ENCODE measurements at regions not wholly inside any gene's neighbourhood (a gene's known extent, or its start where the extent isn't known, plus 50 kb on each side); places are given as distances from the start of the nearest gene placed in this dataset.

DNA sequence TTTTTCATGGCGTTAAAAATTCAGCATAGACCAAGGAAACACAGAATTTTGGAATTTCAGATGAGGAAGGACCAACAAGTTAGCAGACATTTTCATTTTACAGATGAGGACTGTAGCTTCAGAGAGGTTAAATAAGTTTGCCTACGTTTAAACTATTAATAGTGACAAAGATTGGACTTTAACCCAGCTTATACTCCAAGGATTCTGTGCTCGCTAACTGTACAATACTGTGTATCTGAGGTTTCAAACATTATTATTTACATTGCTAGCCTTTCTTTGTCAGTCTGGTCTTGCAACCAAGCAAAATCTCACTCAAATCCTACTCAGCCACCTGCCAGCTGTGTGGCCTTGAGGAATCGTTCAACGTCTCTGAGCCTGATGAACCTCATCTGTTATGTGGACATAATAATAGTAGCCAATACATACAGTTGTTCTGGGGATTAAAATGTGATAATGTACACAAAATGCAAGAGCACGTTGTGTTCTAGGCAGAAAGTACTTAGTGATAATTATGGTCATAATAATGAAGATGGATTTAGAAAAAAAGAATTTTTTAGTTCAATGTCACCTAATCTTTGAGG is 462.4 kb upstream of the TRIB2 start:
- no peak for DNase-seq (ENCODE audit: low read depth)

GRCh38 chr2:12256206-12256605 is 460.5 kb upstream of the TRIB2 start:
- DNase-seq (ENCODE audit: low read depth): no peak

DNA sequence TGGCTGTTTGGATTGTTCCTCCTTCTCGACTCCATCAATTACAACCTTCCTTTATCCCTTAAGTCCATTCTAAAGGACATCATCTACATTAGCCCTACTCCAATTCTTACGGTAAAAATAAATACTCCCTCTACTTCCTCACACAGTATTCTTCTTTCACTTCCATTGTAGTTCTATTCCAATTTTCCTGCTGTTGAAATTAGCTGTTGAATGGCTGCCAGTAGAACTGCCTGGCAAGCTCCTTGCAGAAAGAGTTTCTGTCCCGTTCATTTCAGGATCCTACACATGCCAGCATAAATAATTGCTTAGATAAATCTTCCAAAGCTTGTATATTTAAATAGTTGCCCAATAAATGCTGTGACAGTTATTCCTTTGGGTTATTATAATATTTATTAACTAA is 459.3 kb upstream of the TRIB2 start:
- no peak for DNase-seq (ENCODE audit: low read depth)

DNA sequence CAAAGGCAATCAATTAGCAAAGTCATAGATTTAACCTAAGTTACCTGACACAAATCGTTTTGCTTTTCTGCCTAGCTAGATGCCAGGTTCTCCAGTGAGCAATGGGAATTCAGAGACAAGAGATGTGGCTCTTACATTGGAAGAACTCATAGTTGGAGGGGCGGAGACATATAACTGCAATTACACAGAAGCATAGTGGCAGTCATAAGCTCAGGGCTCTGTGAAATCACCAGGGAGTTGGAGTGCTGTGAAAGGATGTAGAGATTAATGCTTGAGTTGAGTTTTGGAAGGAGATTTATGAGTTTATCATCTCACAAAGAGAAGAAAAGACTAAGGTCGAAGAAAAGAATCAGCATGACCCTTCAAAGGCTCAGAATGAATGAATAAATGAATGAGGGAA is 457.2 kb upstream of the TRIB2 start:
- DNase-seq (ENCODE audit: low read depth): no peak

GRCh38 chr2:12261986-12262680 is 454.6 kb upstream of the TRIB2 start:
- no peak for DNase-seq (ENCODE audit: low read depth)

DNA sequence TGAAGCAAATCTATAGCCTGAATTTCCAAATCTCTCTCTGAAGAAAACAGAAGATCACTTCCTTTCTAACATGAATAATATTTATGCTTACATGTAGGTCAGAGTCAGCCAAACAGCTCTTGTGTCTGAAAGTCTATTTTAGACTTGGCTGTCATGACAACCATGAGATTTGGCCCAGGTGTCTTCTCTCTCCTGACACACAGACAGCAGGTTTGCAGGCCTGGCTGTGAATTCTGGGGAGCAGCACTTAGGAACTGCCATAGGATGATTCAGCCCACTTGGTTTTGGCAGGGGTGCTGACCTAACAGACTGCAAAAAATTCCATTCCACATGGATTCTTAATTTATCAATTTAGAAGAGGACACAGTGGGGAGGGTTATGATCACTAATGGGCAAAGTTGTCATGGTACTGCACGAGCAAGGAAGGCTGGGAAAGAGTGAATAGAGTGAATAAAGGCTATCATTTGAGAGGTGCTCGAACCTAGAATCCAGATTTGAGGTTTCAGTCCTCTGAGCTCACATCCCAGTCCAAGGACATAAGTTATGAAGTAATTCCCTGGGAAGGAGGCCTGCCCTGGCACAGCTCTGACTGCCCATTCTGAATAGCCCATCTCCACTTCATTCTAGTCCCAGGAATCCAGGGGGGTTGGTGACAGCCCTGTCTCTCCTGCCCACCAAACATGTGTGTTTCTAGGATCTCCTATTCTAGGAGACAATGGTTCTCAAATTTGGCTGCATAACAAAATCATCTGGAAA is 453.9 kb upstream of the TRIB2 start:
- no peak for DNase-seq (ENCODE audit: low read depth)

GRCh38 chr2:12263730-12264129 is 453.0 kb upstream of the TRIB2 start:
- no peak for DNase-seq (ENCODE audit: low read depth)

DNA sequence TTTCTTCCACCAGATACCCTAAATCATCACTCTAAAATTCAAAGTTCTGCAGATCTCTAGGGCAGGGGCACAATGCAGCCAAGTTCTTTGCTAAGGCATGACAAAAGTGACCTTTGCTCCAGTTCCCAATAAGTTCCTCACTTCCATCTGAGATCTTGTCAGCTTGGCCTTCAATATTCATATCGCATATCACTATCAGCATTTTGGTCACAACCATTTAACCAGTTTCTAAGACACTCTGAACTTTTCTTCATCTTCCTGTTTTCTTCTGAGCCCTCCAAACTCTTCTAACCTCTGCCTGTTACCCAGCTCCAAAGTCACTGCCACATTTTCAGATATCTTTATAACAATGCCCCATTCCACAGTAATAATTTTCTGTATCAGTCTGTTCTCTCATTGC is 452.6 kb upstream of the TRIB2 start:
- DNase-seq (ENCODE audit: low read depth): no peak

- DNase-seq (ENCODE audit: low read depth): no peak
Measured at GRCh38 chr2:12265646-12266045, 451.1 kb upstream of the TRIB2 start.

DNA sequence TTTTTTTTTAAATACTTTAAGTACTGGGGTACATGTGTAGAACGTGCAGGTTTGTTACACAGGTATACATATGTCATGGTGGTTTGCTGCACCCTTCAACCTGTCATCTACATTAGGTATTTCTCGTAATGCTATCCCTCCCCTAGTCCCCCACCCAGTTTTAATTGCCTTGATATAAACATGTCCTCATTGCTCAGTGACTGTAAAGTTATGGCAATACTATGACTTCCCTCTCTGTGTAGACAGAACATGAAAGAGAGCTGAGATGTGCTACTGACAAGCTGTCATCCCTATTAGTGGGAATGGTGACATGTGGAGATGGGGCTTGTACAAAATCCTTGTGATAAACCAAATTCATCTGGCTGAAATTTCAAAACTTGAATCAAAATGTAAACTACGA is 449.7 kb upstream of the TRIB2 start:
- DNase-seq (ENCODE audit: low read depth): no peak

DNA sequence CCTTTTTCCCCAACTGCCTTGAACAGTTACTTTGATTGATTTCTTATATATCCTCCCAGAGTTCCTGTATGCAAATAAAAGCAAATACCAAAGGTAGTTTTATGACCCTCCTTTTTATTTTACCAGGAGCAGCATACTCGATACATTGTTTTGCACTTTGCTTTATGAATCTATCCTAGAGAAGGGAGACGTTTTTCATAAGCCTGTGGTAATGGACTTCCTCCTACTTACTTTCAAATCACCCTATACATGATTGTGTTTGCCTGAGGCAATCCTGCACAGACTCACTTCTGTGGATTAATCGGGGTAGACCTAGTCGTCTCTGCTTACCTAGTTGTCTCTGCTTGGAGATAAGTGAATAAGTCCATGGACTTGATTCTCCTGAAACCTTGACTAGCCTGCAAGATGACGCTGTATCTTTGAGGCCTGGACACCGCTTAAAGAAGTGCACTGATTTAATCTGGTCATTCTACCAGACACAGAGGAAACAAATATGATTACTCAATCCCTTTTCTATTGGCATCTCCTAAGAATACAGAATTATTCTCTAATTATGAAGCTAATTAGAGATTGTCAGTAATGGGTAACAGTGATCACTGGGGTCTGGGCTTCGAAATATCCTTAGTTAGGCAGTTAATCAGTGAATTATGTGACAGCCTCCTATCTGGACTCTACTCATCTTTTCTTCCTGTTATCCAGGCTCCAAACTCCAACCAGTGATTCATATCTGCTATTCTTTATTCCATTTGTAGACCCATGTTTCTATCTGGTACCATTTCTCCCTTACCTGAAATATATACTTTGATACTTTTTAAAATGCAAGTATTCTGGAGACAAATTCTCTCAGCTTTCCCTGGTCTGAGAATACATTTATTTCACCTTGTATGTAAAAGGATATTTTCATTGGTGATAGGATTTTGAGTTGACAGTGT is 447.4 kb upstream of the TRIB2 start:
- no peak for DNase-seq (ENCODE audit: low read depth)

GRCh38 chr2:12270876-12271588 is 445.7 kb upstream of the TRIB2 start:
- DNase-seq (ENCODE audit: low read depth): no peak

DNA sequence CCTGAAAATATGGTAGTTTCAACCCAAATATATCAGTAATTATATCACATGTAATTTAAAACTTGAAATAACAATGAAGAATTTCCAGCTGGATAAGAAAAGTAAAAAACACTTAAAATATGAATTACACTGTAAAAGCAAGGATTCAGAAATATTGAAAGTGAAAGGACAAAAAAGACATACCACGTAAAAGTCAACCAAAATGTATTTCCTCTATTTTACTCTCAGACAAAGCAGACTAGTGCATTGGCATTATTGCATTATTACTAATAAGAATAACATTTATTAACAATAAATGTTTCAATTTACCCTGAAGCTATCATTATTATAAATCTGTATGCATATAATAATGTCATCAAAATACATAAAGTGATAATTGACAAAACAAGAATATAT is 445.1 kb upstream of the TRIB2 start:
- DNase-seq (ENCODE audit: low read depth): no peak

DNA sequence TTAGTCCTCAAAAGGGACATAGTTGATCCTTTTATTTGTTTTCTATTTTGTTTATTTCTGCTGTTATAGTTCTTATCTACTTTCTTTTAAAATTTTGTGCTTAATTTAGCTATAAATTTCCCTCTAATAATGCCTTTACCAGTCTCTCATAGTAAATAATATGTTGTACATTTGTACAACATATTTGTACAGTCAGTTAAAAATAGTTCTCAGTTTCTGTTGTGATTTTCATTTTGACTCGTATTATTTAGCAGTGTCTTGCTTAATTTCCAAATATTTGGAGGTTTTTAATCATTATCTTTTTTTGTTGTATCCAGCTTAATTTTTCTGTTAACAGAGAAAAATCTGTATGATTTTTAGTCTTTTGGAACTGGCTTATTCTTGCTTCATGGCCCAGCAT is 443.6 kb upstream of the TRIB2 start:
- no peak for DNase-seq (ENCODE audit: low read depth)

DNA sequence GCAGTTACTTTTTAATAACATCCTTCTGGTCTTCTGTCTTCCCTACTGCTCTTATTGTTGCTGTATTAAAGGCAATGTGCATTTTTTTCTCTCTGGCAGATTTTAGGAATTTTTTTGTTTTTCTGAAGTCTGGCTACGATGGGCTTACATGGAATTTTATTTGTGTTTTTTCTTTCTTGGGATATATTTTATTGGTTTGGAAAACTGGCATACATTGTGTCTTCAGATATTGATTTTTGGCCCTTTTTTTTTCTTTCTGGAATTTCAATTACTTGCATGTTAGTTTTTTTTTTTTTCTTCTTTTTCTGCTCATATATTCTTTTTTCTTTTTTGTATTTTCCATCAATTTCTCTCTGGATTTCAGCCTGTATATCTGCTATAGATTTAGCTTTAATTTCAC is 442.1 kb upstream of the TRIB2 start:
- DNase-seq (ENCODE audit: low read depth): no peak

- no peak for DNase-seq (ENCODE audit: low read depth)
Measured at GRCh38 chr2:12277241-12278034, 439.3 kb upstream of the TRIB2 start.

DNA sequence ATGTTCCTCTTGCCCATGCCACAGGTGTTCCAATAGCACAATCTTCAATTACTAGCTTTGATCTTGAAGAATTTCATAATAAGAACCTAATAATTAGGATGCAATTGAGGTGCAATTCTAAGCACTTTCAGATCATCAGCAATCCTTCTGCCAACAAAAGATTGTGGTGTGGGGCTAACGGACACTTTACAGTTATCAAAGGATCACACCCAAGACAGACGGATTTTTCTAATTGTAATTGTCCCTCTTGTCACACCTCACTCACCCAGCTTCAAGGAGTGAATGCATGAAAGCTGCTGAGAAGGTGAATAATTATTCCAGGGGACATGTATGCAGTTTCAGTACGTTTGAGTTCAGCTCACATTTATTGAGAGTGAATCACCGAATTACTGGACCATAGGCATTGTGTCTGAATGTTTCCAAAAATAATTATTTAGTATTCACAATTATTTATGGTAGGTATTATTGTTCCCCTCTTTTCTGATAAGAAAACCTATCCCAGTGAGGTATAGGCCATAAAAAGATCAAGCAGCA is 438.5 kb upstream of the TRIB2 start:
- no peak for DNase-seq (ENCODE audit: low read depth)

DNA sequence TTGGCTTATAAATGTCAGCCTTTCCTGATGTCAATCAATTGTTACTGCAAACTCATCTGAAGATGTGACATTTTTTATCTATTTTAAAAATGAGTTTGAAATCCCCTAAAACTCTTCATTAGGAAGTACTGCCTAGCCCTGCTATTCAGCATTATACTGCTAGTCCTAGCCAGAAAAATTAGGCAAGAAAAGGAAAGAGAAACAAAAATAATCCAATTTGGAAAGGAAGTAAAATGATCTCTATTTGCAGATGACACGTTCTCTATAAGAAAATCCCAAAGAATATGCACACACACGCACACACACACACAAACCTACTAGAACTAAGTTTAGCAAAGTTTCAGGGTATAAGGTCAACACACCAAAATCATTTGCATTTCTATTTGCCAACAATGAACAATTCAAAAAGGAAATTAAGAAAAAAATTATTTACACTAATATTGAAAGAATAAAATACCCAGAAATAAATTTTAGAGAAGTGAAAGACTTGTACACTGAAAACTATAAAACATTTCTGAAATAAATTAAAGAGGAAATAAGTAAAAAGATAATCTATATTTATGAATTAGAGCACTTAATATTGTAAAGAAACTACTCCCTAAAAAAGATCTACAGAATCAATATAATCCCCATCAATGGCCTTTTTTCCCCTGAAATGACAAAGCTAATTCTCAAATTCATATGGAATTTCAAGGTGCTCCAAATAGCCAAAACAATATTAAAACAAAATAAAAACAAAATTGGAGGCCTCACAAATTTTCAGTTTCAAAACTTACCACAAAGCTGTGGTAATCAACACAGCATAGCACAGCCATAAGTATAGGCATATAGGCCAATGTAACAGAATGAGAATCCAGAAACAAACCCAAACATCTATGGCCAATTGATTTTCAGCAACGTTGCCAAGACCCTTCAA is 433.7 kb upstream of the TRIB2 start:
- no peak for DNase-seq (ENCODE audit: low read depth)

DNA sequence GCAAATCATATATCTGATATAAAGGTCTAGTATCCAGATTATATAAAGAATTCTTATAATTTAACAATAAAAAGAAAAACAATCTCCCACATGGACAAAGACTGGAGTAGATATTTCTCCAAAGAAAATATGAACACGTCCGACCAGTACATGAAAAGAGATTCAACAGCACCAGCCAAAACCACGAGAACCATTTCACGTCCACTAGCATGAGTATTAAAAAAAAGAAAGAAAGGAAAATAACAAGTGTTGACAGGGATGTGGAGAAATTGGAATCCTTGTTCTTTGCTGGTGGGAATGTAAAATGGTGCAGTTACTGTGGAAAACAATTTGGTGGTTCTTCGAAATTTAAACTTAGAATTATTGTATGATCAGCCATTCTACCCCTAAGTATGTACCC is 432.7 kb upstream of the TRIB2 start:
- no peak for DNase-seq (ENCODE audit: low read depth)

DNA sequence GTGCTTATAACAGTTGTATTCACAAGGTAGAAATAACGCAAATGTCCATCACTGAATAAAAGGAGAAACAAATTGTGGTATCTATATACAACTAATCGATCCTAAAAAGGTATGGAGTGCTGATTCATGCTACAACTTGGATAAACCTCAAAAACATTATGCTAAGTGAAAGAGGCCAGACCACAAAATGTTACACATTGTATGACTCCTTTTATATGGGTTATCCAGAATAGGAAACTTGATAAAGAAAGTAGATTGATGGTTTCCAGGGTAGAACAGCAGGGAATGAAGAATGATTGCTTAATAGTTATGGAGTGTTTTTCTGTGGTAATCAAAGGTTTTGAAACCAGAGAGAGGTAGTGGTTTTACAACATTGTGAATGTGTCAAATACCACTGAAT is 432.2 kb upstream of the TRIB2 start:
- DNase-seq (ENCODE audit: low read depth): peak; percentile 37

All from HS-5 (cell line).